Ishikawa (cell line): ENCODE measurements at regions not wholly inside any gene's neighbourhood (a gene's known extent, or its start where the extent isn't known, plus 50 kb on each side); places are given as distances from the start of the nearest gene placed in this dataset.

Experiments
- CEBPB ChIP-seq: IDR thresholded peaks from 2 replicates; pipeline ENCODE4 v1.6.1; 2012
- CREB1 ChIP-seq: IDR thresholded peaks from 2 replicates; pipeline ENCODE4 v1.6.1; 2012; ENCODE audit warnings: low read depth
- EGR1 ChIP-seq: IDR thresholded peaks from 2 replicates; pipeline ENCODE4 v1.6.1; 2012
- EP300 ChIP-seq: IDR thresholded peaks from 2 replicates; pipeline ENCODE4 v1.6.1; 2012; ENCODE audit warnings: borderline replicate concordance
- FOXM1 ChIP-seq: IDR thresholded peaks from 2 replicates; pipeline ENCODE4 v1.6.1; 2012; ENCODE audit warnings: low read depth, borderline replicate concordance
- MAX ChIP-seq: IDR thresholded peaks from 2 replicates; pipeline ENCODE4 v1.6.1; 2012
- RAD21 ChIP-seq: IDR thresholded peaks from 2 replicates; pipeline ENCODE4 v1.6.1; 2012; ENCODE audit warnings: low read depth
- REST ChIP-seq: IDR thresholded peaks from 2 replicates; pipeline ENCODE4 v1.6.1; 2012; ENCODE audit warnings: low read depth, mild to moderate bottlenecking
- TAF1 ChIP-seq: IDR thresholded peaks from 2 replicates; pipeline ENCODE4 v1.6.1; 2012; ENCODE audit warnings: low read depth, mild to moderate bottlenecking
- TCF12 ChIP-seq: IDR thresholded peaks from 2 replicates; pipeline ENCODE4 v1.6.1; 2012; ENCODE audit warnings: low read depth
- USF1 ChIP-seq: IDR thresholded peaks from 2 replicates; pipeline ENCODE4 v1.6.1; 2012
- YY1 ChIP-seq: IDR thresholded peaks from 2 replicates; pipeline ENCODE4 v1.6.1; 2012; ENCODE audit warnings: low read depth
- ZBTB7A ChIP-seq: IDR thresholded peaks from 2 replicates; pipeline ENCODE4 v1.6.1; 2012; ENCODE audit warnings: low read depth

GRCh38 chr20:6295127-6295866 lies 172.5 kb upstream of the FERMT1 start:
- TF ChIP-seq CEBPB = no peak
- no peak for TF ChIP-seq REST
- no peak for TF ChIP-seq FOXM1
- no peak for TF ChIP-seq EP300
- TF ChIP-seq RAD21 = no peak
- TF ChIP-seq USF1 = no peak
- TF ChIP-seq TCF12 = no peak
- no peak for TF ChIP-seq ZBTB7A
- TF ChIP-seq MAX = no peak
- no peak for TF ChIP-seq YY1
- no peak for TF ChIP-seq CREB1
- TF ChIP-seq EGR1 = no peak
- TF ChIP-seq TAF1 = no peak
